IPS DF 6.9 (cell line): ENCODE measurements at regions not wholly inside any gene's neighbourhood (a gene's known extent, or its start where the extent isn't known, plus 50 kb on each side); places are given as distances from the start of the nearest gene placed in this dataset.

ENCODE experiments used
- DNase-seq: peaks from one replicate; pipeline ENCODE4 v3.0.0-alpha.2; 2013; ENCODE audit warnings: low read depth, low spot score
- H3K27ac ChIP-seq: one replicate; pipeline ENCODE4 v1.5.1; 2013; ENCODE audit warnings: low read length, control low read depth
- H3K27me3 ChIP-seq: 2 replicates; pipeline ENCODE4 v1.6.1; 2013; ENCODE audit warnings: mild to moderate bottlenecking, low read length; ENCODE audit not compliant: control insufficient read depth, insufficient read depth
- H3K36me3 ChIP-seq: 2 replicates; pipeline ENCODE4 v1.6.1; 2013; ENCODE audit warnings: low read length; ENCODE audit not compliant: control insufficient read depth, insufficient read depth
- H3K4me1 ChIP-seq: 2 replicates; pipeline ENCODE4 v1.6.1; 2013; ENCODE audit warnings: low read length; ENCODE audit not compliant: control insufficient read depth, insufficient read depth
- H3K4me3 ChIP-seq: 2 replicates; pipeline ENCODE4 v1.5.1; 2013; ENCODE audit warnings: mild to moderate bottlenecking, low read length
- H3K9me3 ChIP-seq: 2 replicates; pipeline ENCODE4 v1.6.1; 2013; ENCODE audit warnings: low read length, inconsistent platforms; ENCODE audit not compliant: control insufficient read depth, insufficient read depth
- WGBS: extraction: QIAGEN DNeasy Blood & Tissue Kit; methylation state at CpG from one replicate; pipeline ENCODE4 v1.1.7; 2013; ENCODE audit warnings: mixed read lengths, missing lambda C conversion rate; ENCODE audit not compliant: insufficient read length, insufficient coverage; 5-methylcytosine and 5-hydroxymethylcytosine counted together

GRCh38 chr13:109366525-109366924, 419.9 kb downstream of the IRS2 start:
- Histone ChIP-seq H3K9me3 (no peaks in the 10 kb centered on the region), H3K4me1 (no peaks in the 10 kb centered on the region), H3K36me3 (no peaks in the 10 kb centered on the region), H3K27ac (no peak overlapping the region), H3K27me3 (no peaks in the 10 kb centered on the region), H3K4me3 (no peak overlapping the region)
- no peak for DNase-seq
- WGBS: no CpG with 5 or more reads among the region's 2 CpGs

GRCh38 chr13:109363431-109363830, 423.0 kb downstream of the IRS2 start:
- no peaks in the 10 kb centered on the region for H3K36me3 ChIP-seq
- no peaks in the 10 kb centered on the region for H3K27me3 ChIP-seq
- no peak overlapping the region for H3K27ac ChIP-seq
- DNase-seq: no peak
- H3K9me3 ChIP-seq: no peaks in the 10 kb centered on the region
- H3K4me1 ChIP-seq: no peaks in the 10 kb centered on the region
- no peak overlapping the region for H3K4me3 ChIP-seq
- no CpG with 5 or more reads among the region's 6 CpGs for WGBS

GRCh38 chr13:109362616-109363015, 423.8 kb downstream of the IRS2 start:
- Histone ChIP-seq H3K4me3 (no peak overlapping the region), H3K9me3 (no peaks in the 10 kb centered on the region), H3K27ac (no peak overlapping the region), H3K36me3 (no peaks in the 10 kb centered on the region), H3K27me3 (no peaks in the 10 kb centered on the region), H3K4me1 (peaks cover 1% of the 10 kb centered on the region; the same call in 1 of the 2 replicates)
- no peak for DNase-seq
- WGBS: no CpG with 5 or more reads among the region's 2 CpGs

GRCh38 chr13:109361562-109362289, 424.7 kb downstream of the IRS2 start:
- Histone ChIP-seq H3K27ac (no peak overlapping the region), H3K27me3 (no peaks in the 10 kb centered on the region), H3K36me3 (no peaks in the 10 kb centered on the region), H3K9me3 (no peaks in the 10 kb centered on the region), H3K4me1 (peaks cover 4% of the 10 kb centered on the region; the same call in 1 of the 2 replicates), H3K4me3 (no peak overlapping the region)
- no CpG with 5 or more reads among the region's 11 CpGs for WGBS
- DNase-seq: no peak

GRCh38 chr13:109357751-109358471, 428.5 kb downstream of the IRS2 start:
- no CpG with 5 or more reads among the region's 16 CpGs for WGBS
- peaks cover 4% of the 10 kb centered on the region; the same call in 1 of the 2 replicates for H3K4me1 ChIP-seq
- no peak for DNase-seq

GRCh38 chr13:109355875-109356434, 430.4 kb downstream of the IRS2 start:
- Histone ChIP-seq H3K36me3 (no peaks in the 10 kb centered on the region), H3K4me3 (no peak overlapping the region), H3K4me1 (peaks cover 4% of the 10 kb centered on the region; the same call in 1 of the 2 replicates), H3K27ac (no peak overlapping the region), H3K9me3 (no peaks in the 10 kb centered on the region), H3K27me3 (no peaks in the 10 kb centered on the region)
- no peak for DNase-seq
- no CpG with 5 or more reads among the region's 21 CpGs for WGBS

More at GRCh38 chr13:109357751-109358471, 428.5 kb downstream of the IRS2 start:
- Histone ChIP-seq H3K9me3 (no peaks in the 10 kb centered on the region), H3K27me3 (no peaks in the 10 kb centered on the region), H3K36me3 (no peaks in the 10 kb centered on the region), H3K4me3 (no peak overlapping the region), H3K27ac (no peak overlapping the region)

- H3K36me3 ChIP-seq: no peaks in the 10 kb centered on the region
- H3K27me3 ChIP-seq: no peaks in the 10 kb centered on the region
- no peak overlapping the region for H3K27ac ChIP-seq
- no peak overlapping the region for H3K4me3 ChIP-seq
- WGBS: no CpG with 5 or more reads among the region's 4 CpGs
- DNase-seq: no peak
- H3K4me1 ChIP-seq: peaks cover 4% of the 10 kb centered on the region; the same call in 1 of the 2 replicates
- H3K9me3 ChIP-seq: no peaks in the 10 kb centered on the region
Observed at GRCh38 chr13:109355166-109355565, 431.2 kb downstream of the IRS2 start.

- H3K4me1 ChIP-seq: no peaks in the 10 kb centered on the region
- no peak overlapping the region for H3K27ac ChIP-seq
- no peaks in the 10 kb centered on the region for H3K27me3 ChIP-seq
- DNase-seq: no peak
- H3K9me3 ChIP-seq: no peaks in the 10 kb centered on the region
- H3K36me3 ChIP-seq: no peaks in the 10 kb centered on the region
- no CpG with 5 or more reads among the region's 1 CpG for WGBS
- H3K4me3 ChIP-seq: no peak overlapping the region
Observed at GRCh38 chr13:109351236-109351635, 435.1 kb downstream of the IRS2 start.

- no peak for DNase-seq
- Histone ChIP-seq H3K27ac (no peak overlapping the region), H3K9me3 (no peaks in the 10 kb centered on the region), H3K27me3 (no peaks in the 10 kb centered on the region), H3K36me3 (no peaks in the 10 kb centered on the region), H3K4me3 (no peak overlapping the region), H3K4me1 (no peaks in the 10 kb centered on the region)
- no CpG with 5 or more reads among the region's 3 CpGs for WGBS
Observed at GRCh38 chr13:109348519-109349258, 437.7 kb downstream of the IRS2 start.

GRCh38 chr13:109346060-109346459, 440.3 kb downstream of the IRS2 start:
- H3K4me3 ChIP-seq: no peak overlapping the region
- H3K4me1 ChIP-seq: no peaks in the 10 kb centered on the region
- H3K27me3 ChIP-seq: no peaks in the 10 kb centered on the region
- no peaks in the 10 kb centered on the region for H3K36me3 ChIP-seq
- H3K9me3 ChIP-seq: no peaks in the 10 kb centered on the region
- WGBS: no CpG with 5 or more reads among the region's 2 CpGs
- H3K27ac ChIP-seq: no peak overlapping the region
- DNase-seq: no peak
